GM21723 (cell line): ENCODE measurements at regions not wholly inside any gene's neighbourhood (a gene's known extent, or its start where the extent isn't known, plus 50 kb on each side); places are given as distances from the start of the nearest gene placed in this dataset.

ENCODE experiments used
- ATAC-seq: cut with Tn5 transposase; IDR thresholded peaks from one replicate; pipeline ENCODE4 v1.9.1; 2021; ENCODE audit warnings: mild to moderate bottlenecking, moderate library complexity; ENCODE audit not compliant: unreplicated experiment

DNA sequence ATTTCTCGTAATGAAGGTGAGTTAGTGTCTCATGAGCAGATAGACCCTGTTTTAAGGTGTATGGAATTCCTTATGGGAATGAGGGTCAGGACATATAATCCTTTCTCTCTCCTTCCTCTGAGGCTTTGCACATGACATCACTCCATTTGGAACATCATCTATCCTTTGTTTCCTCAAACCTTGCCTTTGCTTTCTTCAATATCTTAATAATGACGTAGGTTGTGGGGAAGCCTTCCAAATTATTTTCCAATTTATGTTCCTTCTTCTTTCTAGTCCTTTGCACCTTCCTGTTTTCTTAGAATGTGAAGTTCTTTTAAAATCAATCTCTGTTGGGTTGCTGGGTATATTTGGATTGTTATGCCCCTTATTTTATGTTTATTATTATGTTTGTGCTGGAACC is 502.9 kb upstream of the STXBP6 start:
- ATAC-seq: no peak

DNA sequence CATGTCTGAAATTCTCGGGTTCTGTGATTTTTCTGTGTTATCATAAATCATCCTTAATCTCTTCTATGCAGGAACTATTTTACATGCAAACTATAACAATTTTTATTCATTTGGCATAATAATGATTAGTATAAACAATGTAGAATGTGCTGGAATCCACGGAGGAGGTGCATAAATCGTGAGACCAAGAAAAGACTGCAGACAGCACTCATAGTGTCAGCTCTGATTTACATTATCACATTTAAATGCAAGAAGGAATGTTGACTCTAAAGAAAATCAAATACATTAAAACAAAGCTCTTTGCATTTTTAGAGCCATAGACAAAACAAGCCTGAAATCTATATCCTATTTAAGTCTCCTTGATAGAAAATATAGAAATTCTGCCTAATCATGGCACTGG is 501.7 kb upstream of the STXBP6 start:
- no peak for ATAC-seq

DNA sequence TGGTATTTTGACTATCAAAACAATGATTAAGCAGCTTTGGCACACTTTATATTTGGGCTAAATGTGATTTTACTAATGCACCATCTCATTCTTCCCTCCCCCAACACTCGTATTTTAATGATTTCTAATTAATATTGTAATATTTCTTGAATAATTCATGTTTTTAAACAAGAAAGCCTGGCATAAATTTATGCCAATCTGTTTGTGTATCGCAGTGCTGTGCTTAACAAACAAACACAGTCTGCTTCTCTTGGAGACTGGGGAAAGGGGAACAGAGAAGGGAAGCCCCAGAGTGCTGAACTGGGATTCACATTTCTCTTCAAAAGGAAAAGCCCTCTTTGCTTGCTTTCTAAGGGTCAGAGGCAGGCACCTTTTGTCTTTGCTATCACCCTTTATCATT is 496.9 kb upstream of the STXBP6 start:
- no peak for ATAC-seq

DNA sequence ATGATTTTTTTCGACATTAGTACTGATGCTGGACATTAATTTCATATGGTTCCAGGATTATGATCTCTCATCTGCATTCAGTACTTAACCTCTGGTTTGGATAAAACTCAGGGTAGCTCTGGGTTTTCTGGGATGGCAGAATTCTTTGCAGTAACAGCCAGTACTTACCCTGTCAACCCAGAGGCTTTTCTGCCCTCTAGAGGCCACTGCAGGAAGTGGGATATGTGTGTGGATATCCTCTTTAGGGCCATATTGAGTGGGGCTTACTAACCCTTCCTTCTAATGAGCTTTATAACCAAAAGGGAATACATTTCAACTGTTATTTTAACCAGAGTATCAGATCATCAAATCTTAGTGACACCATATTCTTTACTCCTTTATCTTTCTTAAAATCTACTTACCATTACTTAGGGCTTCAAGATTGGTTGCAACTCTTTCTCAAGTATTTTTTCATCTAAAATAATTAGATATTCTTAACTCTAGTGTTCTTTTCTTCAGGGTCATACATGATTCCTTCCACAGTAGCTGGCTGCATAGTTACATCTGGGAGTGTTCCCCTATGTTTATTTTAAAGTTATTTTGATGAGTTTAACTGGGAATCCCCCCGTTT is 488.0 kb upstream of the STXBP6 start:
- no peak for ATAC-seq

DNA sequence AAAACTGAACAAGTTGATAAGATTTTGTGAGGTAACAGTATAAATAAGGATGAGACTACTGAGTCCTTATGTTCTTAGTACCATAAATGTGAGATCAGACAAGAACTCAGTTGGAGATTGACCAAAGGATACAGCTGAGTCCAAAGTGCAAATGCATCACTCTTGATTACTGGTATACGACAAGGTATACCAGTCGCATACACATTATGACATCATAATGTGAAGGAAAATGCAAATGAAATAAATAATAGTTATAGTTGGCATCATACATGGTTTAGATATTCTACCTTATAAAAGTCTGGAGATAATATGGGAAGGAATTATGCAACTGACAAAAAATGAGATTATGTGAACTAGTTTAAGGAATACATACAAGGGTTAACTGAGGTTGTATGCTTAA is 476.3 kb upstream of the STXBP6 start:
- no peak for ATAC-seq

DNA sequence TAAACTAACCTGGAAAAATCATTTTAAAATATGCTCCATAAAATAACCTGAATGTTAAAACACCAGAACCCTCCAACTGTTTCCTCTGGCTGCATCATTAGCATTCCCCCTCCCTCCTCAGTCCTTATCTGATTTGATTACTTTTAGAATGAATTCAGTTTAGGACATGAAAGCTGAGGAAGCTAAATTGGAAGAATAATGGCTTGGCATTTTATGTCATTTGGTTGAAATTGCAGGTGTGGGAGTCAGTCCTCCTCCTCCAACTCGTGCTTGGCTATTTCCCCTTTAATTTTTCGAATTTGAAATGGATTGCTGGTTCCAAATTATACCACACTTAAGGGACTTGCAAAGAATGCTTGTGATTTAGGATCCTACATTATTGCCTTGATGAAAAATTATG is 473.0 kb upstream of the STXBP6 start:
- no peak for ATAC-seq

DNA sequence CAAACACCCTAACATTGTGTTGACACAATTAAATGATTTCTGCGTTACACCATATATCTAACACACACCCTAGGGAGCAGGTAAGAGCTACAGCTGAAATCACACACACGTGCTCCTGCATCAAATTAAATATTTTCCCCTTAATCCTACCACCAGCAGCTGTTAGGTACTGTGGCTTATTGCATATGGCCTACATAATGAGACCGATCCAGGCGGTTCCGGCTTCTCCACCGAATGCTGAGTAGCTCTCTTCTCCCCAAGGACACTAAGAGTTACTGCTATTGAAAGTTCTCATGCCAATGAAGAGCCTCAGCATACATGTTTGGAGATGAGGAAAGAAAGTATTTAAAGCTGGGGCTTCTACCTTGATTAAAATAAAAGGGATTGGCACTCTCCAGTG is 472.2 kb upstream of the STXBP6 start:
- ATAC-seq: no peak

DNA sequence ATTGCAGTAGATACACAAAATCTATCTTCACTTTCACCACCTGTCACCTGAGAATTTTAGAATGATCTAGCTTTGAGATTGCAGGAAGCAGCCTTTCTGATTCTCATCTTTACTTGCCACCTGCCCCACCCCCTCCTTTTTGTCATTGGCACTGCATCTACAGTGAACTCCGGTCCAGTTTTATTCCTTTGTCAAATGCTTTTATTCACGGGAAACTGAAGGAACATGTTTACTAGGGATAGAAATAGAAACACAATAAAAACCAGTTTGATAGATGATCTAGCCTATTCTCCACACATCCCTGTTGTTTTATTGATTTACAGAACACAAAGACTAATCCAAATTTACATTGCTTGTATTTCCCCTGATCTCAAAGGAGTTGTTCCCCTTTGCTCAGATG is 471.7 kb upstream of the STXBP6 start:
- ATAC-seq: no peak

DNA sequence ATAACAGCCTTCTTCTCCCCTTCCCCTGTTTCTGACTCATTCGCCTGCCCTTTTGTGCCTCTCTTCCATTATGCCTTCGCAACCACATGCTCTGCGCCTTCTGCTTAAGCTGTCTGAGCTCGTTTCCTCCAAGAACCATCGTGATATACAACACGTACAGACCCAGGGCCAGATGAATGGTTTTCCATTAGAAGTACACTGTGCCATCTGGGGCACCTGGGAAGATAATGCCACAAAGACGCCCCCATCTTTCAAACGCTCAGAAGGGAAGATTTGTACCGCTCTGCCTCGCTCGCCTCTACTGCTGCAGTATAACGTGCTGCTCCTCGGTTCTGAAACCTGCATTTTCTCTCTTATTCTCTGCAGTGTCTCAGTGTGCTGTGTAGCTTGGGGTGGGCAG is 470.9 kb upstream of the STXBP6 start:
- no peak for ATAC-seq

DNA sequence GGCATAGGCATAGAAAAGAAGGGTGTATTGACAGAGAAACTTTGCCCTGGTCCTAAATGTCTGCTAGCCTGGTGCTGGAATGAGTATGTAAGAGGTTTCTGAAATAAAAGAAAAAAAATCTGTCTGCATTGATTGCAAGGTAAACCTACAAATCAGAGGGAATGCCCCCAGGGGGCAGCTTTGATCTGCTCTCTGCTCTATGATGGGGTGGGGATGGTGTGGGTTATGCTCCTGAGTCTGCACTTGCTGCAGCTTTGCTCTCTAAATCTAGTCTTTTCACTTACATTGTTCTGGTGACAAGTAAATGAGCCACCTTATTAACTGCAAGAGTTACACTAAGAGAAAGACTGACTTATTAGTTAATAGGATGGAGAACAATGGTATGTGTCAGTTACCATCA is 468.4 kb upstream of the STXBP6 start:
- no peak for ATAC-seq

DNA sequence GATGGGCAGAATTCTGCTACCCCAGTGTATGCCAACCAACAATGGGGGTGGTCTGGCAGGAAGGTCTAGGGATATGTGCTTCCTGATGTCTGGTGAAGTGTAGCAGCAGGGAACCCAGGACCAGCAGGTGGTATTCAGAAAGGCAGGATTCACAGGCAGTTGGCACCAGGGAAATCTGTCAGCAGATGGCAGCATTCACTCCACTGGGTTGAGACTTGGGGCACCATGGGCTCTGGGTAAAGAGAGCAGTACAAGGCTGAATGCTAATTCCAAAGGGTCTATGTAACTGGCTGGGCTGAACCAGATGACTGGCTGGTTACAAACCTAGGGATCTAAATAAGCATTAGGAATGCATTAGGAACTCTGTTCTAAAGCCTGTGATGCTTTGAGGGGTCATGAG is 466.9 kb upstream of the STXBP6 start:
- no peak for ATAC-seq

DNA sequence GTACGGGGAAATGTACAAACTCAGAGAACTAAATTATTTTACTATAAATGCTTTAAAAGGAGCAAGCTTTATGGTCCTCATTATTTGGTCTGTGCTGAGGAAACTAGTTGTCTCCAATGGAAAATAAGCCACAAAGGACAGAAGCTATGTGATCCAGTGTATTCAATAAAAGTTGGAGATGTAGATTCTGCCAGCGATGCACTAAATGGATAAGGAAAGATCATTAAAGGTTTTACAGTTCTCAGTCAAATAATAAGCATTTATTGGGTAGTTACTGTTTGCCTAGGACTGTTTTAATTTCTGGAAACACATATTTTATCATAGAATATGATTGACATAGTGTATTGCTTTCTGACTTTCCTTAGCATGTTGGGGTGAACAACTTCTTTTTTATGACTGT is 458.9 kb upstream of the STXBP6 start:
- ATAC-seq: no peak

DNA sequence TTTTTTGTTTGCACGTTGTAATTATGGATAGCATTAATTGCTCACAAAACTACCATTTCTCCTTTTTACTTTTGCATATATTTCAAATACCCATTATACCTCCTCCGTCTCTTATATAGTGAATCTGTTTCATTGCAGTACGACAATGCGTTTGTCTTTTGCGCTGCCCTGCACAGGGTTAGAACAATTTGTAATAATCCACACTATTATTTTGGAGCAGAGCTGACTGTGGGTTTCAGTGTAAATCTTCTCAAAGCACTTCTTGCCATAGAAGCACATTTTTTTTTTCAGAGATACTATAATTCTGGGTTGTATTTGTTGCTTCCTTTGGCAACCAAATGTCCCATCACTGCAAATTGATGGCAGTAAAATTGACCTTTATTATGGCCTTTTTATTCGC is 451.8 kb upstream of the STXBP6 start:
- ATAC-seq: no peak

DNA sequence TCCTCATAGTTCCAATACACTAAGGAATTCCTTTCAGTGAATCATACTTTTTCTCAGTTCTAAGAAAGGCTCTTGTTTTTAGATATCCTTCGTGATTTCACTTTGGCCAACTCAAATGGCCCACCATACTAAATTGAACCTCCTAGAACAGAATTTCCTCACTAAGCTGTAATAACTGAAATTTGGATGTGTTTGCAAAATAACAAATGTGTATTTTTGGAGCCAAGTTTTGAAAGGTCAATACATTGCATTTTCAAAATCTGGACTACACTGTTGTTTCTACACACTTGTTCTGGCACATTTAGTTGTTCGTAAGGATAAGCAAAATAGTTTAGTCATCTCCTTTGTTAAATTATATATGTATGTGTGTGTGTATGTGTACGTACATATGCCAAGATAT is 439.0 kb upstream of the STXBP6 start:
- no peak for ATAC-seq

DNA sequence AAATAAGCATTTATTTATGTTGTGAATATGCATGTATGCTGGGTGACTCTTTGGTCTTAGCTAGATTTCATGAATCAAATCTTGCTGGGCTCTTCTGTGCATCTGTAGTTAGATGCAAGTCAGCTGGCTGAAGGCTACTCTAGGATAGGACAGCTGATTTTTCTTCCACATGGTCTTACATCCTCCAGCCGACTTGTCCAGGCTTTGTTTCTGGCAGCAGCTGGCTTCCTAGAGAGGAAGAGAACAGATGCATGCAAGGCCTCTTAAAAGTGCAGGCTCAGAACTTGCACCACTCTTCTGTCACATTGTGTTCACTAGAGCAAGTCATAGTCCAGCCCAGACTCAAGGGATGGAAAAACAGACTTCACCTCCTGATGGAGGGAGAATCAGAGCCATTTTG is 435.4 kb upstream of the STXBP6 start:
- no peak for ATAC-seq

DNA sequence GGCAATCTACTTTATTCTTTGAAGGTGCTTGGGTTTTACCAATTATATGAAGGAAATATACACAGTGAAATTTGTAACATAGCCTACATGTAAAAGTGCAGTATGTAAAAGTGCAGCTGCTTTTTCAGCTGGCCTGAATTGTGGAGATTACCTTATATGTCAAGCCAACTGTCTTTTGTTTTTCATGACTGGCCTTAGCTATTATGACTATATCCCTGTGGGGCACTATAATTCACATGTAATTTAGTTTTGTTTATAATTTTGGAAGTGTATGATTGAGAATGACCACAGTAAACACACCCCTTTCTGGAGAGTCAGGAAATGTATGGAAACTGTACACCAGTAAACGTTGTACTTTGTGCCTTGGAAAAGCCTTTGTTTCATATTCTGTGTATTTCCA is 435.0 kb upstream of the STXBP6 start:
- ATAC-seq: no peak

DNA sequence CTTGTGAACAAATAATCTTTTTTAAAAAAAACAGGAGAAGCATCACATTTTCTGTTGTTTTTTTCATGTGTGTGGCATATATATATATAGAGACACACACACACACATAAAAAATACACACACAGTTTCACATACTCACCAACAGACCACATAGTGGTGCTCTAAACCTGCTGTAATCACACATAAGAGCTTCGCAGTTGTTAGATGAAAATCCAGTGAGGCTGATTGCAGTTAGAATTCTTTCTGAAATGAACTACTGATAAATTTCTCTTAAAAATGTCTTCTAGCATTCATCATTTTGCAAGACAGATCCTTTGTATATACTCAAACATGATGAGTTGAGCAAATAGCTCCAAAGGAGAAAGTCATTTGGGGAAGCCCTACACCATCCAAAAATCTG is 434.3 kb upstream of the STXBP6 start:
- ATAC-seq: no peak

DNA sequence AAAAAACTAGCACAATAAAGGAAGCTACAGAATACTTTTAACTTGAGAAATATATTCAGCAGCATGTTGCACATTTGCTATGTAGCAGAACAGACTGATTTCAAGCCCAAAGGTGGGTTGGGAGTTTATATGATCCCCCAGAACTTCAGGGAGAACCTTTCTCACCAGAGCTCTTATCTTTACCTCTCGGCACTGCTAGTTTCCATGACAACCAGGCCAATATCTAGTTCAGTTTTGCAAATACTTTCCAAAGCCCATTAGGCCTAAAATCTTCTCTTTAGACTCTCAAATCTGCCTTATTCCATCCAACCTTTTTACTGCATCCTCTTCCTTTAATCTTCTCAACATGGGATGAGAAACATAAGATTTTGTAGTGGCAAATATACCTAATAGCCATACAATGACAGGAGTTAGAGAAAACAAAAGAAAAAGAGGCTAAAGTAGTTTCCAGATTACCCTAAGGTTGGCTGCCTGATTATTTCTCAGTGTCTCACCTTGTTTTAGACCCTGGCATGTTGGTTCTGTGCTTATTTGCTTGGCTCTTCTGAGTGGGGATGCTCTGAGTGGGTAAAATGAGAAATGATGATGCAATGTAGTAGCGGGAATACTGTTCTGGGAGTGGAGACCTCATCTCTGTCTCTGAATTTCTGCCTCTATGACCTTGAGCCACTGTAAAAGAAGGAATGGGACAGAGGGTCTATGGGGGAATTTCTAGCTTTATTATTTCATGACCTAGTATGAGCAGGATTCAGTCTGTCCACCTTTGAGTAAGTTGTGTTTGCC is 427.6 kb upstream of the STXBP6 start:
- no peak for ATAC-seq

DNA sequence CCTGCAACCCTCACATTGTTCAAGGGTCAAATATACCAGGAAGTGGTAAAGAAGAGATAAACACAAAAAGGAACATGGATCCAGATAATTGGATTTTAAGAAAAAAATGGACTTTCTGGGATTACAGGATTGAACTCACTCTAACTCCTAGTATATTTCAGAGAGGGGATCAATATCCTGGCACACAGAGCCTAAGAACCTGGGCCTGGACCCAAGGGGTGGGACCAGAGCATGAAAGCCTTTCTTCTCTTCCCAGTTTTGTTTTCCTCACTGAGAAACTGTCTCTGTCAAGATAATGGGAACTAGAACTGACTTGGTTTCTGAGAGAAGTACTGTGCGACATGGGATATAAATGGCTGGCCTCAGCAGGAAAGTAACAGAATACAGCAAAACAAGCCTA is 422.8 kb upstream of the STXBP6 start:
- ATAC-seq: no peak

DNA sequence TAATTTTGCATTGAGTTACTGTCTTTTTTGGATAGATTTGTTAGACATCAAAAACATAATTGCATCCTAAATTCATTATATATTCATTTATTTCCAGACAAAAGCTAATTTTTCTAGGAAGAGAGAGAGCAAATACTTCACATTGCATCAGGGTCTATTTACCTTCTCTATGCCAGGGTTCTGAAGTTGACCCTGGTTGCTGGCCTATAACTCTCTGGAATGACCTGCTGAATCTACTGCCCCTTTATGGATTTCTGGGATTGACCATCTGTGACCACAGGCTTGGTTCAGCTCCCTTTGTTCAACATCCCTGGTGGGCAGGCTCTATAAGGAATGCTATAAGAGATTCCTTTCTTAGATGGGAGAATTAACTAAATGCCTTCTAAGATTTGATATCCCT is 414.8 kb upstream of the STXBP6 start:
- ATAC-seq: no peak

DNA sequence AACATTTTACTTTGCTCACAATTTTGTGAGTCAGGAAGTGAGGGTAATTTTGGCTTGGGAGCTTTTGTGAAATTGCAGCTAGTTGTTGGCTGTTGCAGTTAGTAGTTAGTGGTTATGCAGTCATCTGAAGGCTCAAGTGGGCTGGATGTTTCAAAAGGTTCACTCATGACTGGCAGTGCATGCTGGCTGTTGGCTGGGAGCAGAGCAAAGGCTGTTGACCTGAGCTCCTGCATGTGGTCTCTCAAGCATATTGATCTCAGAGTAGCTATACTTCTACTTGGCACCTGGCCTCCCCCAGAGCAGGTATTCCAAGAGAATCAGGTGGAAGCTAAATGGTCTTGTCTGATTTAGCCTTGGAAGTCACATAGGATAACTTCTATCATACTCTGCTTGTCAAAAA is 414.1 kb upstream of the STXBP6 start:
- ATAC-seq: no peak

DNA sequence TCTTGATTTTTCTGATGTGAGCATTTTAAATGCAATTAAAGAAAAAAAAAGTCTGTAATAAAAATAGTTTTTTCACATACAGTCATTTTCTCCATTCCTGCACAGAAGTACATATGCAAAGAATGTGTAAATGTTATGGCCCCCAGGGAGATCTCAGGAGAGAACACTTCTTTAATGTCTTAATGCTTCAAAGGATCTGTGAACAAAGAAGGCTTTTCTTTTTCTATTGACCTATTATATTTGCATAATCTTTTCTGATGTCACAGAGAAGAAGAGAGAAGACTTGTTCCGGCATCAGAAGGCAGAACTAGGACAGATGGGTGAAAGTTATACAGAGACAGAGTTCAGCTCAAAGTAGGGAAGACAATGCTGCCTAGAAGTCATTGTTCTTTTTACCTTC is 413.5 kb upstream of the STXBP6 start:
- ATAC-seq: no peak

DNA sequence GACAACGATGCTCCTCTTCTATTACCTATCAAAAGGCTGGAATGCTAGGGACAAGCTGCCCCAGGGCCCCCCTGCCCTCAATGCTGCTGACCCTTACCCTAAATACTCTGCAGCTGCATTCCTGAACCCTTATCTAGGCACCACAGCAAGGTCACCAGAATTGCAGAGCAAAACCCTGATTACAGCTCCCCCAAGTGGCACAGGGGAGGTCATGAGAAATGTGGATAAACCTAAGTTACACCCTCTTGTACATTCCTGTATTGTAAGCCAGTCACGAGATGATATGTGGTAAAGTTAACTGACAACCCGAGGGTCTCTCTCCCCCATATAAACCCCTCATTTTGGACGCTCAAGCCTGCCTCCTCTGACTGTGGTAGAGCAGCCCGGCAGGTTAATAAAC is 411.8 kb upstream of the STXBP6 start:
- ATAC-seq: no peak
